T-helper 2 cell (primary cell): ENCODE measurements at regions not wholly inside any gene's neighbourhood (a gene's known extent, or its start where the extent isn't known, plus 50 kb on each side); places are given as distances from the start of the nearest gene placed in this dataset.
"Not testable (repeated sequence)": the region's sequence is repeated elsewhere in the genome, so short reads cannot be mapped to it uniquely, and the experiment has no call there.

Source experiments
- DNase-seq, 5 experiments: peaks; one replicate each; pipeline versions ENCODE4 v3.0.0 to v3.0.0-alpha.2; 2012 to 2022

DNA sequence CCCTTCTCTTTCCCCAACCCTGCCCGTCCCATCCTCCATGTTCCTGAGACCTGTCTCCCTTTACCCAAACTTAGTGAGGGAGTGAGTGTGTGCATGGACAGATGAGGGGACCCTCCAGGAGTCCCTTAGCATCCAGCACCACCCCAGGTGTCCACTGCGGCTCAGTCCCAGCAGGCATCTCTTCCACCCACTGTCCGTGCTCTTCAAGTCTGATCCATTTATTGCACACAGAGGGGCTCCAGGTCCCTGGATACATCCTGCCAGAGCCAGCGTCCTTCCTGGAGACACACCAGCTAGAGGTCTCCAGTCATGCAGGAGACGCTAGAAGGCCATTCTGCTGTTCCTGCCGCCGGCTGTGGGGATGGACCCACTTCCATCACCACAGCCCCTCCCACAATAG is 239.2 kb downstream of the ADGRD1 start:
- no peak for DNase-seq

DNA sequence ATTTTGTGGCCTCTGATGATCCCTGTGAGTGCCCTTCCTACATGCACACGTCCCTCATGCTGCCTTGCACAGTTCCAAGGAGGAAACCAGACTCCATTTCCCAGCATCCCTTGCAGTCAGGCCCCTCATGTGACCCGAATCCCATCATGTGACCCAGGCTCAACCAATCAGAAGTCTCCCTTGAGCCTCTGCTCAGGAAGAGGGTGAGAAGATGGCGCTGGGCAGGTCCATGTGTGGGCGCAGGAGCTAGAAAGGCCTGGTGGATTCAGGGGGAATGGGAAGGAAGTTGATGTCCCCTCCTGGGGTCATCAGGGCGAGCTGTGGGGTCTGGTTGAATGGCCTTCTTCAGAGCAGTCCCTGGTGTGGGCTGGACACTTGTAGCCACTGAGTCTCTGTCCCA is 240.5 kb downstream of the ADGRD1 start:
- no peak for DNase-seq

DNA sequence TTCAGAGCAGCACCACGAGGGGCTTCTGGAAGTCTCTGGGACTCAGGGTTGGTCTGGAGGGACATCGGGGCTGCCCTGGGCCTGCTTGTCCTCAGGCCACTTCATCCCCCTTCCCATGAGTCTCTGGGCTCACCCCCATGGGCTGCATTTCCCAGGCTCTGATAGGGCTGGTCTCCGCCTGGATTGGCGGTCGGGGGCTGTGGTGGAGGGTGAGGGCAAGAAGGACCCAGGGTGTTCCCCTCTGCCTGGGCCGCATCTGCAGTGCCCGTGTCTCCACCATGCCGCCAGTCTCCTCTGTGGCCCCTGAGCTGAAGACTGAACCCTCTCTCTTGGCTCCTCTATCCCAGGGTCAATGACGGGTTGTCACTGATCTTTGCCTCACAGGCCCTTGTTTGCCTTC is 242.1 kb downstream of the ADGRD1 start:
- DNase-seq = no peak

DNA sequence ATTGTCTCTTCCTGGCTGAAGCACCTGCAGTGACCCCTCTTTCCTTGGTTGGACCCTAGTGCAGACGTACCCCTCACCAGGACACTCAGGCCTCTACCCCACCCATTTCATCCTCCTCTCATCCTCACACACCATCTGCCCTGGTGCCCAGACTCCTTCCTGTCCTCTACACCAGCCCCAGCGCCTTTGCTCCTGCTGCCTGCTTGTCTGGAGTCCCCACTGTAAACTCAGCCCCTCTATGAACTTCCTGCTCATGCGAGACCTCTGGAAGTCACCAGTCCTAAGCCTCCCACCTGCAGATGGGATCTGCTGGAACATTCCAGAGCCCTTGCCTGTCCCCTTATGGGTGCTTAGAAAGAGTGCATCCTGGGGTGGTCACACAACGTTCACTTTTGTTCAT is 242.5 kb downstream of the ADGRD1 start:
- DNase-seq = no peak

DNA sequence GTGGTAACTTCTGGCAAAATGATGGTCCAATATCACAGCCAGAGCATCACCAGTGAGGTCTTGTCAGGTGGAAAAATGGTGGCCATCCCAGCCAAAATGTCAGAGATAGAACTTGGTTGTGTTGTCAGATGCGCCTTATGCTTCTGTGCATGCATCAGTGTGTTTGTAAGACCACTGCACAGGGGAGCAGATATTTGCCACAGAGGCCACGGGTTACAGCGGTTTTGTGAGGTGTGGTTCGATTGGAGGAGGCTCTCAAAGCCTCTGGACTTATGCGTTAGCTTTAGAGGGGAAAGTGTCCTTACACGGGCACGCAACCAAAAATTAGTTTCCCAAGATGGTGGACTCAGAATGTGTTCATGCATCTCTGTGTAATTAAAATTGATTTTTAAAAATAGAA is 243.8 kb downstream of the ADGRD1 start:
- no peak for DNase-seq

DNA sequence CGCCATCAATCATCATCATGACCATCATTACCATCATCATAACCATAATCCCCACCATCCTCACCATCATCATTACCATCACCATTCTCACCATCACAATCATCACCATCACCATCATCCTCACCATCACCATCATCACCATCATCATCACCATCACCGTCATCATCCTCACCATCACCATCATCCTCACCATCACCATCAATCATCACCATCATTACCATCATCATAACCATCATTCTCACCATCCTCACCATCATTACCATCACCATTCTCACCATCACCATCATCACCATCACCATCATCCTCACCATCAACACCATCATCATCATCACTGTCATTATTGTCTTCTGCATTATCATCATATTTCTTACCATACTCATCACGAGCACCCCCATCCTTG is 245.5 kb downstream of the ADGRD1 start:
- DNase-seq = no peak

DNA sequence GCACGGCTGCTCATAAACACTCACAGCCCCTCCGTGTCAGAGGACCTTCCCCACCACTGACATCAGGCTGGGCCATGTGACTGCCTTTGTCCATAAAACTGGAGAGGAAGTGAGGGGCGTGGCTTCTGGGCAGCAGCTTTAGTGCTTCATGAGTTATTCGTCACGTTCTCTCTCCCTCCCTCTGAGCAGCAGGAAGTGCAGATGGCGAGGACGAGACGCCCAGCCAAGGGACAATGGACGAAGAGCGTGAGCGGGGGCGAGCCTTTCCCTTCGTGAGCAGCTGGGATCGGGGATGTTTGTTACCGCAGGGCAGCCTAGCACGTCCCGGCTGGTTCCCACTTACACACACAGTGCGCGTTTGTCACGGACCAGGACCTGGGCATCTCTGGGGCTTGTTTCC is 248.2 kb downstream of the ADGRD1 start:
- DNase-seq = not testable (repeated sequence)

DNA sequence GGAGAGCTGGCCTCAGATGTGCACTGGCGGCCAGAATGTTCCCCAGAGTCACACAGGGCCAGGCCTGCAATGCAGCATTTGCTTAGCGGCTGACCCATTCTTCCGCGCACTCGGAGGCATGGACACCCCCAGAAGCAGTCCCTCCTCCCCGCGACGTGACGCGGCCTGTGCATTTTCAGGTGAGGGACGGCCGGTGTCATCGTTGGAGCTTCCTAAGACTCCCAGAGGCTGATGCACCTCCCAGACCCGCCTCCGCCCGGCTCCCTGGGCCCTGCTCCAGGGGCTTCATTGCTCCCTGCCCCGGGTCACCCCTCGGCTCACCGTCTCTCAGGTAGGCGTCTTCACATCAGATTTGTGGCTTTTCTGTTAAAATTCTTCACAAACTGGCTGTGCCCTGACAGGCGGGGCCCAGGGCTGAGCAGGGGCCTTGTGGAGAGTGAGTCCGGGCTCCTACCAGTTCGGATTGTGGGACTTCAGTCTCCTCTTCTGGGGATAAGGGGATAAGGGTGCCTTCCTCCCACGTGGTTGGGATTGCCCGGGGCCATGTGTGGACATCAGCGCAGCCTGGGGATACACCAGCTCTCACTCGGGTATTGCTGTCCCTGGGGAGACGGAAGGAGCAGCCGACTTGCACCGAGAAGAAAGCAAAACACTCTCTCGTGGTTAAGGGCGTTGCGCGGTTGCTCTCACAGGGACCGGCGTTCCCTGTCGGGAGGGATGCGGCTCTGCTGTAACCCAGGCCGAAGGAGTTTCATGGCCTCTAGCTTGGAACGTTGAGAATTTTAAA is 249.1 kb downstream of the ADGRD1 start:
- no peak for DNase-seq

DNA sequence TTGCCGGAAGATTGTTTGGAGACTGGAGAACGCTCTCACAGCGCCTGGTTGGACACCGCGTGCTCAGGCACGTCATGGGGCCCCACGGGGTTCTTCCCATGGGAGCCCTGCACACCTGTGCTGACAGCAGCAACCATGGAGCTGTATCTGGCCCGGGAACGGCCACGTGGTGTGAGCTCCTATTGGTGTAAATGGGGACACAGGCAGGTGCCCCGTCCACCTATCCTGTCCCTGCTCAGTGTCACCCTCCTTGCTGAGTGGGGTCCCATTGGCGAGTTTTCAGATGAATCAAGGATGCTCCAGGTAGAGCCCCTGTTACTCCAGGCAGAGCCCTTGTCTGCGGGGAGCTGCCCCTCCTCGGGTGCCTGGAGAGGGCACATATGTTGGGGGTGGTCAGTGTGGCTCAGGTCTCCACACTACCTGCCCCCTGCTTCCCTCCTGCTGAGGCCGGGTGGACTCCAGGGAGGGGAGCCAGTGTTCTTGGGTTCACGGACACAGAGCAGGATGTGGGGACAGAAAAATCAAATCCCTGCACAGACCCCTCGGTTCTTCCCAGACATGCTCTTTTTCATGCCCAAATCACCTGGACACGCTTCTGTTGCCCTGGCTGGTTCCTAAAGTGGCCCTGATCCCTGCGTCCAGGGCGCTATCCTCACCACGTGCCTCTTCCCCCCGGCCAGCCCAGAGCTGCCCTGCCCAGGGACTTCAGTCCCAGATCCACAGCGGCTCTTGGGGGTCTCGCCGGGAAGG is 250.1 kb downstream of the ADGRD1 start:
- DNase-seq = no peak

DNA sequence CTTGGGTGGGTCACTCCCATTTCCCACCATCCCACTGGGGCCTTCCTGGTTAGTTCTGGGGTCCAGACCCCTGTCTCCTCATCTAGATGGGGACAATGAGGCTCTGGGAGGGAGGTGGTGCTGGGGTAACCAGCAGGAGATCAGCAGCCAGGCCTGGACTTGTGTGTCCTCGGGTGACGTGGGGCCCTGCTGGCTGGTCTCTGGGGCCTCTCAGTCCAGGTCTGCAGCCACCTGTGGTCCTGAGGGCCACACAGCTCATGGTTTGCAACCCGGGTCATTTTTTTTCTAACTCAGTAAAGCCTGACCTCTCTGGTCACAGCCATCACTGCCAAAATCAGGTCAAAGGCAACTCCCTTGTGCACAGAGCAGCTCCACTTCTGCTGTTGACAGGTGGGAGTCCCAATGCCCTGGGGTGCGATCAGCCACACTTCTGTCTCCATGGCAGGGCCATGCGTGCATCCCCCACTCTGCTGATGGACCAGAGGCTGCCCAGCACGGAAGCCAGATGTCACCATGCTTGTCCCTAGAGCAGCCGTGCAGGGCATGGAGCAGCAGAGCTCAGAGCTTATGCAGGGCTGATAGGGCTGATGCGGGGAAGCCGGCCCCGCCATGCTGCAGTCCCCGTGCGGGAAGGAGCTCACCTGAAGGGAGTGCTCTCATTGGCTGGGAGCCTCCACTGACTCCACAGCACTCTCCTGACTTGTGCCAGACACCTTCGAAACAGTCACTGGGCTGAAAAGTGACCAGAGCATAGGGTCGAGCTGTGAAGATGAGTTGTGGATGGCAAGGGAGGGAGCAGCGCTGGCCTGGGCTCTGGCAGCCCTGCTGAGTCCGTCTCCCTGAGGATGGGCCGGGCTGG is 250.9 kb downstream of the ADGRD1 start:
- no peak for DNase-seq

DNA sequence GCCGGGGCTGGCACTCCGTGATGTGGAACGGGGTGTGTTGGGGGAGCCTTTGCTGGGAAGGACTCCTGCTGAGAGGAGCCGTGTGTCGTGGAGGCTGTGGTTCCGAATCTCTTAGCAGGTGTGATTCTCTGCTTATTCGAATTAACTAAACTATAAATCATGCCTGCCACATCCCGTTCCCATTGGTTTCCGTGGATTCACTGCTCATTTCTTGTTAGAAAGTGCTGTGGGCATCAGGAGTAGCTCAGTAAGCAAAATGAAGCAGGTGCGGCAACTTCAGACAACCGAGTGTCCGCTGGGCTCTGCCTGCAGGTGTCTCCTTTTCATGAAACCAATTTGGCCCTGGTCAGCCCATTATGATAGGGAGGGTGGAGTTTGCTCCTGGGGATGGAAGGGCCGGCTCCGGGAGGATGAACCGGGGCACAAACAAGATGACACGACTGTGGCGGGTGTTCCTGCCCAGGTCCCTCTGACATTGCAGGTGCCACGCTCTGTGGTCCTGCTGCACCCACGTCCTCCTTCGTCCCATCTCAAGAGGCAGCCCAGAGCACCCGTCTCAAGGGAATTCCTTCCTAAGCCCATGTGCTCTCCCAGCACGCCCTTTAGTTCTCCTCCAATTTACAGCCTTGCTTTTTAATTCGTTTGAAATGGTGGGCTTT is 251.7 kb downstream of the ADGRD1 start:
- not testable (repeated sequence) for DNase-seq

DNA sequence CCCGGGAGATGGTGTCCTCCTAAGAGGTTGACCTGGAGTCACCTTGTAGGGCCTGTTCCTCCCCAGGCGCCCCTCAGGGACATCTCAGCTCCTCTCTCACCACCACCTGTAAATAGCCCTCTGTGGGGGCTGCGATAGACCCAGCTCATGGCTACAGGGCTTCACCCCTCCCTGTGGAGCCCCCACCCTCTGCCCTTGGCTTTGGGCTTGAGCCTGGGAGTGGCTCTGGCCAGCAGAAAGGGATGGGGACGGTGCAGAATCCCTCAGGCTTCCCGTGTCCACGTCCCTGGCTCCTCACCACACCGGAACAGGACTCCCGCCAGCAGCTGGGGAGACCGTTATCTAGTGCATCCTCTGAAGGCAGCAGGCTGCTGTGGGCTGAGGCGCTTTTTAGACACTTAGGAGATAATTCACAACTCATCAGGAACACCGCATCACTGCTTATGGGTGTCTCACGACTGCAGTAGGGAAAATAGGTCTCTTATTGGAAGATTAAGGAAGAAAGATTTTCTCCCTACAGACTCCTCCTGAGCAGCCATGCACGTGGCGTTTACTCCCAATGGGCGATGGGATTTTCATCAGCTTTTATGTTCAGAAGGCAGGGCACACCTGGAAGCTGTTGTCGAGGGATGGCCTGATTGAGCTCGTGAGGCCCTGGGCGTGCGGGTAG is 253.1 kb downstream of the ADGRD1 start:
- not testable (repeated sequence) for DNase-seq

DNA sequence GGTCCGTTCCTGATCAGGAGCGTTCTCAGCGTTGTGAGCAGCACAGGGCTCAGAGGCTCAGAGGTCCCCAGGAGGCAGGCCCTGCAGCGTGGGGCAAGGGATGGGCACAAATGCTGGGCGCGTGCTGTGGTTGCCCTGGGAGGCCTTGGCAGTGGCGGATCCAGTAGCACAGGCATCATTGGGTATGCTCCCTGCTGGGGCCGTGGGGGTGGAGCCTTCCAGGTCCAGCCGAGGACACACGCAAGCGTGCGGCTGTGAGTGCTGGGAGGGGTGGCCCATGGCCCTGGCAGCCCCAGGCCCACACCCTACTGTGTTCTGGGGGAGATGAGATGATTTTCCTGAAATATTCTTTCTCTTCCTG is 253.6 kb downstream of the ADGRD1 start:
- DNase-seq = not testable (repeated sequence)

DNA sequence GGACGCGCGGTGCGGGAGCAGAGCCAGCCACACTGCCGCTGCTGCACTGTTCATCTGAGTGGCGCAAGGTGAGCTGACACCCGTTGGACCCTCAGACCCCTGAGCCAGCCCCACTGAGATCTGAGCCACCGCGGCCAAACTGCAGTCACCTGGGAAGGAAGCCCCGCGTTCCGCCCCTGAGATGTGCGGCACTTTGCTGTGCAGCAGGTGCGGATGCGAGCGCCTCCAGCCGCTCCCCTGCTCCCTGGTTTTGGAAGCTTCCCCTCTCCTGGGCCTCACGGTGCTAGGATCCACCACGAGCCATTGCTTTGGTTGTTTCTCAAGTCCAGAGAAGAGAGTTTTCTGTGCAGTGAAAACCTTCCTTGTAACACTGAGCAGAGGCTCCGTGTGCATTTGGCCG is 254.1 kb downstream of the ADGRD1 start:
- not testable (repeated sequence) for DNase-seq

DNA sequence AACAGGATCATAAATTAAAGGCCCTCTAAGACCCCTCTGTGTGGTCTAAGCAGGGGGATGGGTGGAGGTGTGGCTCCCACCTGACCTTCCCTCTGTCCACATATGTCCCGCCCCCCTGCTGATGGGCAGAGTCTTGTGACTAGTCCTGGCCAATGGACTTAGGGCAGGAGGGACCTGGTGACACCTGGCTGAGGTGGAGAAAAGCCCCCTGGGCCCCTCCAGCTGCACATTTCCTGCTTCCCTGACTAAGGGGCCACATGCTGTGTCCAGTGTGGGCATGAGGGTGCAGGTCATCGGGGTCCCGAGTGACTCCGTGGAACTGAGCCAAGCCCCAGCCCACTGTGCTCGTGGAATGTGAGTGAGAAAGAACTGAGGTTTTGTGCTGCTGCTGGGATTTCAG is 254.7 kb downstream of the ADGRD1 start:
- no peak for DNase-seq

DNA sequence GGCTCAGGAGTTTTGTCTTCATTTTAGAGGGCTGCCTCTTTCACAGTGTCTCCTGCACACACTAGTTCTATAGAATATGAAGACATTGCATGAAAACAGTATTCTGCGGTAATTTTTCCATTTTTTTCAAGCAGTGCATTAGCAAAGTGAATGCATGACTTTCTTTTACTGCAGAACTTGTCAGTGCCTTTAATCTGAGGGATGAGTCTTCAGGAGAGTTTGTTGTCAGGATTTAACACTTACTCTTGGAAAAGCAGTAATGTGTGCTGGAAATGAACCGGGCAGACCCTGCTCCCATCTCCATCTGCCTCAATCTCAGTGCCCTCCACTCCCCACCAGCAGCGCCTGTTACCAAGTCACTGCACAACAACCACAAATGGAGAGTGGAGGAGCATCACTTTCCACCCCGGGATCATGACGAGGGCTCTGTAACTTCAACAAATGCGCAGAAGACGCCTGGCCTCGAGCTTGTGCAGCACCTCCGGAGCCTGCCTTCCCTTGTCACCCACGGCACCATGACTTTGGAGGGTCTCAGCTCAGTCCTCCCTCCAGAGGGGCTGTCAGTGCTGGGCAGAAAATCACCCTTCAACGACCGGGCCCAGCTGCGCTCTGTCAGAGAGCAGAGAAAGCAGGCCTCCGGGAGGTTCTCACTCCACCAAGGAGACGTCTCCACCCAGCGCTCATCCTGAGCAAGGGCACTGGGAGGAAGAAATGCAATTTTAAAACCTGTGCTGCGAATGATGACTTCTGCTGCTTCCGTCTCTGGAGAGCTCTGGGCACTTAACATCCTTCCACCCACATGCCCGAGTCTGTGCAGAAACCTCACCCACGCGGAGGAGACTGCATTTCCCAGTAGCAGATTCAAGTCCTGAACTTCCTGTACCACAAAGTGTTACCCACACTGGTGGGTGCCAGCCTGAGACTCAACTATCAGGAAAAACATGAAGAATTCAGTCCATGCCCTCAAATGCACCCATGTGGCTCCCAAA is 255.7 kb downstream of the ADGRD1 start:
- no peak for DNase-seq

DNA sequence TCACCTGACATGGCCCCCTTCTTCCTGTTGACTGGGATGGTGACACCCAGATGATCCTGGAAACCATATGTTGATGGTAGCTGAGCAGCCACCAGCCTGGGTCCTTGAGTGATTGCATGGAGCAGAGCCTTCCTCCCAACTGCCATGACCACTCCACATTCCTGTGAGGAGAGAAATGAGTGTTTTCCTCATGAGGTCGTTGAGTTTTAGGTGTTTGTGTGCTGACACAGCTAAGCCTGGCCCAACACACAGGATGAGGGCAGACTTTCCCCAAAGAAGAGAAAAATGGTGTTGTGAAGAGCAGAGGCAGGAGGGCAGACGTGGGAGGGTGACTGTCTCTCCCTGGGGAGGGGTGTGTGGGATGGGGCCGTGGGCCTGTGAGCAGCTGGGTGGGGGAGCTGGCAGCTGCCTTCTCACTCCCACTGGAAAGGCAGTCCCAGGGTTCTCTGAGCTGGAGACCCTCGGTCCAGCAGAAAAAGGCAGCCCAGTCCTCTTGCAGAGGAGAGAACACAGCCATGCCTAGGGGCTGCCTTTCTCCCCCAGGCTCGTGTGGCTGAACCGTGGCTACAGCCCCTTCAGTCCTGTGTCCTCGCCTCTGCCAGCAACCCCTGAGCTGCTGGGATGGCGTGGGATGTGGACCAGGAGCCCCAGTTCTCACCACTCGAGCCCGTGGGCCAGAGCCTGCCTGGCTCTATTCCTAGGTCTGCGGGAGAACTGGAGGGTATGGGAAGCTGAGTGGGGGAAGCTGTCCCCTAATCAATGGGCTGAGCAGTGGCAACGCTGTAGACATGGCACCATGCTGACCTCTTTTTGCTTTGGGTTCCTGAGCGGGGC is 257.0 kb downstream of the ADGRD1 start:
- no peak for DNase-seq

DNA sequence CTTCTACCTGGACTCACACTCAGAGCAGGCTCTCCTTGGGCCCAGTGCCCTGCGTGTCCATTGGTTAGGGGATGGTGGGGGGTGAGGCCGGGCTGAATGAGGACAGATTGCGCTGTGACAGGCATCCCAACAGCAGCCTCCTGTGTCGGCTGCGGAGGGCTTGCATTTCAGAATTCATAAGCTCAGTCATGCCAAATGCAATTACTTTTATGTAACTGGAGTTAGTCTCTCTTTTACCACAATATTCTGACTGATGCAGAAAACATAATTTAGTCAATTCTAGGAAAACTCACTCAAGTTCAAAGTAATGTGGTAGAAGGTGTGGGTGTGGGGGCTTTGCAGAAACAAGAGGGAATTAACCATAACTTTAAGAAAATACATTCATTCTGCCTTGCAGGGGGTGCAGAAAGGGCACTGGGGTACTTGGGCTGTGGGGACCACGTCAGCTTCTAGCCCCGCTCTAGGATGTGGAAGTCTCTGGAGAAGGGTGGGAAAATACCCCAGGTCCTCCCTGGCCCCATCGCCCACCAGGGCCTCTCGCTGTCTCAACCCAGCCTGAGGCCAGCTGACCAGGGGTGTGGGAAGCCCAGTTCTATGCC is 257.7 kb downstream of the ADGRD1 start:
- no peak for DNase-seq

DNA sequence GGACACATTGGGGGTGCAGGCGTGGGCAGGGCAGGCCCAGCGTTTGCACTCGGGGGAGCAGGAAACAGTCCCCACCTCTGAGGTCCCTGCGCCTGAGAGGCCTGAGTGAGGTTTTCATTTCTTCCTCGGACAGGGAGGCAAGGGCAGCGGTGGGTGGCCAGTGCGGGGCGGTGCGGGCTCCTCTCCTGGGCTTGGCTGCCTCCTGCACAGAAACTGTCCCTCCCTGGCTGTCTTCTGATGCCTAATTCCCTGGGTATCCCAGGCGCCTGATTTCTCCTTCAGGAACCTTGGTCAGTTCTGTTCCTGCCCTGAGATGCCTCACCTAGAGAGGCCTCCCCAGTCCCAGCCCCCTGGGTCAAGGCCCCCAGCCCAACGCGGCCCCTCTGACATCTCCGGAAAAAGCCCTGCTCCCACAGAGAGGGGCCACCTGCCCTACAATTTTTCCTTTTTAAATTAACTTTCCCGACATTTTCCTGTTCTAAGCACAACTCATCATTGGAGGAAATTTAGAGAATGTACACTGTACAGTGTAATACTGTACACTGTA is 260.3 kb downstream of the ADGRD1 start:
- DNase-seq = no peak
